ENCODE measurements at regions not wholly inside any gene's neighbourhood (a gene's known extent, or its start where the extent isn't known, plus 50 kb on each side); places are given as distances from the start of the nearest gene placed in this dataset.

- TF ChIP-seq CREB1 (IDR thresholded peaks at IDR 0.05; ENCODE audit: low read depth) (no peak), EGR1 (IDR thresholded peaks at IDR 0.05) (no peak), NFIC (IDR thresholded peaks at IDR 0.05) (no peak), ZBTB7A (IDR thresholded peaks at IDR 0.05; ENCODE audit: low read depth) (no peak), RAD21 (IDR thresholded peaks at IDR 0.05; ENCODE audit: low read depth) (no peak), MAX (IDR thresholded peaks at IDR 0.05) (no peak), YY1 (IDR thresholded peaks at IDR 0.05; ENCODE audit: low read depth) (no peak), CEBPB (IDR thresholded peaks at IDR 0.05) (no peak), REST (IDR thresholded peaks at IDR 0.05; ENCODE audit: low read depth) (no peak), TAF1 (IDR thresholded peaks at IDR 0.05; ENCODE audit: low read depth) (no peak), EP300 (IDR thresholded peaks at IDR 0.05; ENCODE audit: borderline replicate concordance) (no peak), TEAD4 (IDR thresholded peaks at IDR 0.05) (no peak), FOXM1 (IDR thresholded peaks at IDR 0.05; ENCODE audit: borderline replicate concordance, low read depth) (no peak), USF1 (IDR thresholded peaks at IDR 0.05) (no peak), TCF12 (IDR thresholded peaks at IDR 0.05; ENCODE audit: low read depth) (no peak)
These were observed 273.4 kb downstream of the HAPSTR1 start for GRCh38 chr16:9364721-9365369.

GRCh38 chr16:9365370-9365728, 273.9 kb downstream of the HAPSTR1 start:
- TF ChIP-seq MAX (IDR thresholded peaks at IDR 0.05): no peak
- TF ChIP-seq TAF1 (IDR thresholded peaks at IDR 0.05; ENCODE audit: low read depth): no peak
- no peak for TF ChIP-seq EP300 (IDR thresholded peaks at IDR 0.05; ENCODE audit: borderline replicate concordance)
- no peak for TF ChIP-seq NFIC (IDR thresholded peaks at IDR 0.05)
- no peak for TF ChIP-seq TCF12 (IDR thresholded peaks at IDR 0.05; ENCODE audit: low read depth)
- no peak for TF ChIP-seq RAD21 (IDR thresholded peaks at IDR 0.05; ENCODE audit: low read depth)
- no peak for TF ChIP-seq ZBTB7A (IDR thresholded peaks at IDR 0.05; ENCODE audit: low read depth)
- no peak for TF ChIP-seq TEAD4 (IDR thresholded peaks at IDR 0.05)

- TF ChIP-seq TEAD4 (IDR thresholded peaks at IDR 0.05) (no peak), YY1 (IDR thresholded peaks at IDR 0.05; ENCODE audit: low read depth) (no peak), FOXM1 (IDR thresholded peaks at IDR 0.05; ENCODE audit: borderline replicate concordance, low read depth) (no peak), CREB1 (IDR thresholded peaks at IDR 0.05; ENCODE audit: low read depth) (no peak), CEBPB (IDR thresholded peaks at IDR 0.05) (no peak), RAD21 (IDR thresholded peaks at IDR 0.05; ENCODE audit: low read depth) (no peak), TAF1 (IDR thresholded peaks at IDR 0.05; ENCODE audit: low read depth) (no peak), MAX (IDR thresholded peaks at IDR 0.05) (no peak)
These were observed 274.9 kb downstream of the HAPSTR1 start for GRCh38 chr16:9366048-9366969.

GRCh38 chr16:9370061-9370491, 278.6 kb downstream of the HAPSTR1 start:
- TF ChIP-seq TAF1 (IDR thresholded peaks at IDR 0.05; ENCODE audit: low read depth) (no peak), MAX (IDR thresholded peaks at IDR 0.05) (no peak)

GRCh38 chr16:9371713-9372448, 280.4 kb downstream of the HAPSTR1 start:
- no peak for TF ChIP-seq TEAD4 (IDR thresholded peaks at IDR 0.05)
- no peak for TF ChIP-seq EGR1 (IDR thresholded peaks at IDR 0.05)
- TF ChIP-seq REST (IDR thresholded peaks at IDR 0.05; ENCODE audit: low read depth): peak; percentile 58

All from Ishikawa (cell line).